Right ventricle myocardium inferior (tissue), 1 donor: ENCODE measurements at regions not wholly inside any gene's neighbourhood (a gene's known extent, or its start where the extent isn't known, plus 50 kb on each side); places are given as distances from the start of the nearest gene placed in this dataset.

Source experiments
- ATAC-seq: fragments of 200-7000 bp; cut with Tn5 transposase; one replicate; pipeline ENCODE4 v1.9.1; 2020; ENCODE audit warnings: mild to moderate bottlenecking, moderate library complexity
- DNase-seq: peaks from one replicate; pipeline ENCODE4 v3.0.0; 2021; ENCODE audit errors: missing footprints
- intact Hi-C: fragments of 100-400 bp; cut with DNase I; formaldehyde crosslinking; loops from one replicate; pipeline ENCODE4 v1.11.0; 2022
- donor health status: DM: no; HTN: yes; CAD: no; lungs with severe emphysema.

DNA sequence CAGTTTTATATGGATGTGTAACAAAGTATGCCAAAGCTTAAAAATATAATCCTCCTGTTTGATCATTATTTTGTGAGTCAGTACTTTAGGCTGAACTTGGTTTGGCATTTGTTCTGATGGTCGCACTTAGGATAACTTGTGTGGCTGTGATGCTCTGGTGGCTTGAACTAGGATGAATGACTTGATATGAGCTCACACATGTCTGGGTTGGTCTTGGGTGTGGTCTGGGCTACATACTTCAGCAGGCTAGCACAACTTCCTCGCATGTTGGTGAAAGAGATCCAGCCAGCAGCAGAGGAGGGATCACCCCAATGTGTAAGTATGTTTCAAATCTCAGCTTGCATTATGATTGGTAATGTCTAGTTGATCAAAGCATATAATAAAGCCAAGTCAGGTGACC is 969.1 kb upstream of the PCDH9 start:
- ATAC-seq (no peak), DNase-seq (no peak)
- intact Hi-C loops: no loop called here

DNA sequence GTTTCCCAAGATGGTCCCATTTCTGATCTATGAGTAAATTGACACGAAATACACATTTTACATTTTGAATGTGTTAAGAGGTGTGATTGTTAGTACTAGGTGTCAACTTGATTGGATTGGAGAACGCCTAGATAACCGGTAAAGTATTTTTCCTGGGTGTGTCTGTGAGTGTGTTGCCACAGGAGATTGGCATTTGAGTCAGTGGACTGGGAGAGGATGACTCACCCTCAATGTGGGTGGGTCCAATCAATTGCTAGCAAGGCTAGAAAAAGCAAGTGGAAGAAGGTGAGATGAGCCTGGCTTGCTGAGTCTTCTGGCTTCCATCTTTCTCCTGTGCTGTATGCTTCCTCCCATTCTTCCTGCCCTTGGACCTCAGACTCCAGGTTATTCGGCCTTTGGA is 960.7 kb upstream of the PCDH9 start:
- ATAC-seq: no peak
- intact Hi-C loops: no loop called here
- DNase-seq: no peak

DNA sequence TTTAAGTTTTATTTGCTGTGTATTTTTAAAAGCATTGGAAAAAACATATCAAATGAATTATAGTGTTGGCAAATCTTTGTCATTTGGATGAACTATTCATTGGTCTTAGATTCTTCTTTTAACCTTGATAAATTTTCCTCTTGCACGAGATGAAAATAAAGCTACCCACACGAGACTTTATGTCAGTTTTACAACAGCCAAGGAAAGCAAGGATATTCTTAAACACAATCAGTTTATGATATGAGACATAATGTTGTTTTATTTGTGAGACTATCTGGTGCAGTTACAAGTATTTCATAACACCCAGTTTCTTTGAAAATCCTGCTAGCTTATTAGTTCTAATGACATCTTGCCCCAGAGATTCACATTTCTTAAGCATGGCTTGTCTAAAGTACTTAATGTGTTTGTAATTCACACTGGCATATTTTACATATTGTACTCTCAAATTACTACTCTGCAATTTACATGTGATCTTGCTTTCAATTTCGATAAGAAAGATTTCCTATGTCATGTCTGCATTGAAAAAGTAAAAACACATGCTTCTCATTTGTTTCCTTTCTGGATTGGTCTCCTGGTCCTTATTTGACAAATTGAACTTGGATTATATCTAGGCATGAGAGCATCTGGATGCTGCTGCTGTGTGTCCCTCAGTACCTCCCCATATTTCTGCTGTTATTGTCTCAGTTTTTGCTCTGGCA is 955.5 kb upstream of the PCDH9 start:
- ATAC-seq (no peak), DNase-seq (no peak)
- intact Hi-C loops: no loop called here

DNA sequence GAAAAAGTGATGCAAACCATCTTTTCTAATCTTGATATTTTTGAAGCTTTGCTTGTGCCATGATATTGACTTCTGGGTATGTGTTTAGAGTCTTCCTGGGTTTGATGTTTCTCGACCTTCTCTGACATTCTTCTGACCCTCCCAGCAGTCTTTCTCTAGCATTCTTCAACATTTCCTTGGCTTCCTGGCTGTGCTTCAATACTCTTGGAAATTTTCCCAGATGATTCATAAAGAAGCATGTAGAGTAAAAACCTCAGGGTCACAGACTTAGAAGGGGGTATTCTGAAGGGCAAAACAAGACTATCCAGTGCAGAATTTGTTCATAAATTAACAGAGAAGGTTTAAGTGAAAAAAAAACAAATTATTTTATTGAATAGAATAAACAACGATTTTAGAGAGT is 946.3 kb upstream of the PCDH9 start:
- intact Hi-C loops: no loop called here
- ATAC-seq: no peak

GRCh38 chr13:68174893-68175292 is 944.8 kb upstream of the PCDH9 start:
- intact Hi-C loops: no loop called here
- DNase-seq (no peak), ATAC-seq (no peak)

More for the DNA sequence above, 946.3 kb upstream of the PCDH9 start:
- DNase-seq: no peak

DNA sequence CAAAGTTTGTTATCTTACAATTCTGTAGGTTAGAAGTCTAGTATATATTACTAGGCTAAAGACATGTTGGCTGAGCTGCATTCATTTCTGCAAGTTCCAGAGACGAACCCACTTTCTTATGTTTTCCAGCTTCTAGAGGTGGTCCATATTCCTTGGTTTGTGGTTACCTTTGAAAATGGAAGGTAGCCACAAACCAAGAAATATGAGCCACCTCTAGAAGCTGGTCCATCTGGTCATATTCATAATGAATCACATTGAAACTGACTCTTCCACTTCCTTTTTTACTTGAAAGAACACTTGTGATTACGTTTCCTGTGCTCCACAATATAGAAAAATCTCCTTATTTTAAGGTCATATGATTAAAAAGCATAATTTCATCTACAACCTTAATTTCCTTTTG is 943.0 kb upstream of the PCDH9 start:
- ATAC-seq (no peak), DNase-seq (no peak)
- intact Hi-C loops: no loop called here

DNA sequence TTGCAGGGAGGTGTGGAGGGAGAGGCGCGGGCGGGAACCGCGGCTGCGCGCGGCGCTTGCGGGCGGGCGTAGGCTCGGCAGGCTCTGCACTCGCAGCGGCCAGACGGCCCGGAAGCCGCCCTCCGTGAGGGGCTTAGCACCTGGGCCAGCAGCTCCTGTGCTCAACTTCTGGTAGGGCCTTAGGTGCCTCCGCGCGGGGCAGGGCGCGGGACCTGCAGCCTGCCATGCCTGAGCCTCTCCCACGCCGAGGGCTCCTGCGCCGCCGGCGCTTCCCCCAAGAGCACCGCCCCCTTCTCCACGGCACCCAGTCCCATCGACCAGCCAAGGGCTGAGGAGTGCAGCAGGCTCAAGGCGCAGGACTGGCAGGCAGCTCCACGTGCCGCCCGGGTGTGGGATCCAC is 940.8 kb upstream of the PCDH9 start:
- ATAC-seq: no peak
- intact Hi-C loops: no loop called here
- DNase-seq: peak; percentile 43

GRCh38 chr13:68168448-68168847 is 938.3 kb upstream of the PCDH9 start:
- ATAC-seq (no peak), DNase-seq (no peak)
- intact Hi-C loops: no loop called here

- no peak for ATAC-seq
- no peak for DNase-seq
- intact Hi-C loops: no loop called here
Measured at GRCh38 chr13:68160466-68160865, 930.3 kb upstream of the PCDH9 start.

- ATAC-seq (no peak), DNase-seq (no peak)
- intact Hi-C loops: no loop called here
Measured at GRCh38 chr13:68152414-68152813, 922.3 kb upstream of the PCDH9 start.

DNA sequence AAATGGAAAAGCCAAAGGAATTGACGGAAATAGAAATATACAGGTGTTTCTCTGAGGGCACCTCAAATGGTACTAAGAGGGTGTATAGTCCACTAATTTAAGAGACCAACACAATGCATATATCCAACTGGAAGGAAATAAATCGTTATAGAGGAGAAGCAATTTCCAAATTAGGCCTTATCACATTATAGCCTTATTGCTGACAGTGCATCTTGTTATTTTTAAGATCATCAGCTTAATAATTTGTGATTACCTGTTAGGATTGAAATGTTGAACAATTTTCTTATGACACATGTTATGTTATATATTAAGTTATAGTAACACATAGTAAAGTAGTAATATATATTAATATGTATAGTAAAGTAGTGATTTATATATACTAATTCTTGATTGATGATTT is 915.7 kb upstream of the PCDH9 start:
- intact Hi-C loops: no loop called here
- no peak for ATAC-seq
- DNase-seq: no peak

DNA sequence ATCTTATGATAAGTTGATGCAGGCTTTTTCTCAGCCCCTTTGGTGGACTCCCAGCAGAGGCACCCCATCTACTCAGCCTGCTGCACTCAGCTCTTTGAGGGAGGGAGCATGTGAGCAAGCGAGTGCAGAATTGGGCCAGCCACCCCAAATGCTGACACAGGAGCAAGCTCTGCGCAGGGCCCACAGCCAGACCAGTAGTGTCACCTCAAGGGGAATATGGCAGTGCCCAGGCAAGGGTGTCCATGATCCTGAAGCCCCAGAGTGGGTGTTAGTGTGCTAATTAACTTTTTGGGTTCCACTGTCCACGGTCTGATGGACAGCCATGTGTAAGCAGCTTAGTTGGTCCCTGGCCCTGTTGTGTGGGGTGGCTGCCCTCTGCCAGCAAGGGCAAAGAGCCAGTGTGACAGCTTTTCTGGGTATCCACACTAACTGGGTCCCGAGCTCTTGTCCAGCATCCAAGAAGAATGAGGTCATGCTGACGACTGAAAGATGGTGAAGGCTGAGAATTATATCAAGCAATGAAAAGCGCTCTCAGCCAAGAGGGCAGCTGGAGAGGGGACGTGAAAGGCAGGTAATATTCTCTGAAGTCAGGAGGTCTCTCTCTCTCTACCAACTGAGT is 898.3 kb upstream of the PCDH9 start:
- intact Hi-C loops: no loop called here
- no peak for ATAC-seq

DNA sequence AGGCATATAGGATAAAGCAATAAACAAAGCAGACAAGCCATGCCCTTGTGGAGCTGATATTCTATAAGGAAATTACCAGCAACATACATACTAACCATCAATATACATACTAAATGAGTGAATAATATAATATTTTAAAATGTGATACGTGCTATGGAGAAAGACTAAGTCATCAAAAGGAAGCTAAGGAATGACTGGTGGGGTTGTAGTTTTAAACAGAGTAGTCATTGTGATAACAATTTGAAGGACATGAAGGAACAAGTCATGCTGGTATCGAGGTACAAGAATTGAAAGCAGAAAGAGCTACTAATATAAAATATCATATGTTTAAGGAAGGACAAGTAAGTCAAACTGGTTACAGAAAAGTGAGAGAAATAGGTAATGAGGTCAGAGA is 894.9 kb upstream of the PCDH9 start:
- no peak for DNase-seq
- ATAC-seq: no peak
- intact Hi-C loops: no loop called here

More for the DNA sequence above, 898.3 kb upstream of the PCDH9 start:
- DNase-seq: no peak

- ATAC-seq: no peak
- intact Hi-C loops: no loop called here
- no peak for DNase-seq
Measured at GRCh38 chr13:68124437-68125086, 894.4 kb upstream of the PCDH9 start.

DNA sequence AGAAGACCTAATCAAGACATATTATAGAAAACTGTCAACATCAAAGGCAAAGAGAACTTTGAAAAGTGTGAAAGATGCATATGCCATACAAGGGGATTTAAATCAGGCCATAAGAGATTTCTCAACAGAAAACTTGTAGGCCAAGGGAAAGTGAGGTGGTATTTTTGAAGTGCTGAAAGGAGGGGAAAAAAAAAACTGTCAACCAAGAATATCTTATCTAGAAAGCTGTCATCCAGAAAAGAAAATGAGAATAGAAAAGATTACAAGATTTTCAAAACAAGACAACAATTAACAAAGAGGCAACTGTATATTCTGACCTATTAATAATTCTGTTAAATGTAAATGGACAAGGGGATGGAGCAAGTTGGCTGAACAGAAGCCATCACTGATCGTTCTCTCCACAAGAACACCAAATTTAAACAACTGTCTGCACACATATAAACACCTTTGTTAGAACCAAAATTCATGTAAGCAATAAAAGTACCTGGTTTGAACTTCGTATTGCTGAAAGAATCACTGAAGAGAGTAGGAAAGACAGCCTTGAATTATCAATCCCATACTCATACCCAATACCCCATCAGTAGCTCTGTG is 880.1 kb upstream of the PCDH9 start:
- DNase-seq (no peak), ATAC-seq (no peak)
- intact Hi-C loops: no loop called here

- DNase-seq (peak; percentile 48), ATAC-seq (no peak)
- intact Hi-C loops: no loop called here
Measured at GRCh38 chr13:68107667-68108066, 877.5 kb upstream of the PCDH9 start.

DNA sequence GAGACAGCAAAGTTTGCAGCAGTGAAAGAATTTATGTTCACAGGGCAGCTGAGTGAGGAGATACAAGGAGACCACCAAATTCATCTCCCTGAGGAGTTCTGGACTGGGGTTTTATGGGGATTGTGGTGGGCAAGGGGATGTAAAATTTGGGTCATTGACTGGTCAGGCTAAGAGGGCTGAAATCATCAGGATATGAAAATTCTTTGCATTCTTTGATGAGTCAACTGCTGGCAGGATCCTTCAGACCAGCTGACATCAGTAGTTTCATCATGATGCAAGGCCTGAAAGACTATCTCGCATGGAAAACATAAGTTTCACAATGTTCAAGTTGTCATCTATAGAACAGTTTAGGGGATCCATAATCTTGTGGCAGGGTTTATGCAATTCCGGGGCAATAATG is 869.5 kb upstream of the PCDH9 start:
- no peak for DNase-seq
- no peak for ATAC-seq
- intact Hi-C loops: no loop called here

DNA sequence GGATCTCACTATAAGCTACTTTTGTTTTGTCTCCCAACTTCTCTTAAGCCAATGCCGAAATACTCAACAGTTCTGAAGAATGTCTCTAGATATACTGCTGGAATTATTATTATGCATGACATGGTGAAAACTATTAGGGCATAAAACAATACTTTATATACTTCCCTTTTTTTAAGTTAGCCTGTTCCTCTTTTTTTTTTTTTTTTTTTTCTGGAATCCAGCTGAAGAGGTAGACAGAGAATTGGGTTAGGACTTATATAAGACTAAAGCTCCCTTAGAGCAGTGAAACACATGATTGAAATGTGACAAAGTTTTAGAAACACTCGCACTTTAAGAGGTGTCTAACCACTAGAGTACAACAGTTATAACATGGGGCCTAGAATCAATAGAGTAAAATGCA is 850.9 kb upstream of the PCDH9 start:
- intact Hi-C loops: no loop called here
- DNase-seq: no peak
- no peak for ATAC-seq

DNA sequence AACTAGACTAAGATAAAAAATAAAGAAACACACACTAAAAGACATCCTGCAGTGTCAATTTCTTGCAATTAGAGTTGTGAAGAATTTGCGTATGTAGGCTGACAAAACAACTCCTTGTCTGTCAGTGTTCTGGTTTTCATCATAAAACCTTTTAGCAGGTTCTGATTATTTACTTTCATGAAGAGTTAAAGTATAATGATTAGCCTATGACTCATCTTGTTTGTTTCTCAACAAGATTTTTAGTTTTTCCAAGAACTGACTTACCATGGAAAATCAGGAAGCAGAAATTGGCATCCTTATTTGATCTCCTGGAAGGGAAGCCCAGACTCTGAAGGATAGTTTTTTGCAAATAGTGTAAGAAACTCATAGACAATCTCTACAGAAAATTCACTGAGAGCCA is 848.7 kb upstream of the PCDH9 start:
- DNase-seq (no peak), ATAC-seq (no peak)
- intact Hi-C loops: no loop called here

GRCh38 chr13:68078469-68078868 is 848.3 kb upstream of the PCDH9 start:
- ATAC-seq (no peak), DNase-seq (no peak)

More at GRCh38 chr13:68078469-68078868, 848.3 kb upstream of the PCDH9 start:
- intact Hi-C loops: no loop called here
